T47D (cell line): ENCODE measurements at regions not wholly inside any gene's neighbourhood (a gene's known extent, or its start where the extent isn't known, plus 50 kb on each side); places are given as distances from the start of the nearest gene placed in this dataset.
"Not testable (repeated sequence)": the region's sequence is repeated elsewhere in the genome, so short reads cannot be mapped to it uniquely, and the experiment has no call there.

ENCODE experiments used
- DNase-seq, 2 experiments: peaks; one replicate each; pipeline versions ENCODE4 v3.0.0 to v3.0.0-alpha.2; 2011 to 2012; ENCODE audit warnings: low read depth in 1 of 2, low spot score in 1 of 2
- JUND ChIP-seq: IDR thresholded peaks from 2 replicates; pipeline ENCODE4 v1.6.1; 2012; ENCODE audit warnings: low read depth
- in situ Hi-C: cut with HindIII; loops from 2 replicates; pipeline ENCODE4 v1.10.0; 2016; ENCODE audit warnings: low sequenced_read_pairs, low pct_unique_long_range_greater_than_20kb

- no peak for TF ChIP-seq JUND
- in situ Hi-C loops = no loop called here
- DNase-seq = peak in 1 of 2 experiments; percentile 74
Observed at GRCh38 chr10:42690449-42691360, 52.3 kb upstream of the ZNF33B start.

- no peak for TF ChIP-seq JUND
- no peak for DNase-seq
- in situ Hi-C loops = no loop called here
Observed at GRCh38 chr10:42691361-42692120, 53.2 kb upstream of the ZNF33B start.

GRCh38 chr10:42697926-42698325, 59.6 kb upstream of the ZNF33B start:
- in situ Hi-C loops = no loop called here

DNA sequence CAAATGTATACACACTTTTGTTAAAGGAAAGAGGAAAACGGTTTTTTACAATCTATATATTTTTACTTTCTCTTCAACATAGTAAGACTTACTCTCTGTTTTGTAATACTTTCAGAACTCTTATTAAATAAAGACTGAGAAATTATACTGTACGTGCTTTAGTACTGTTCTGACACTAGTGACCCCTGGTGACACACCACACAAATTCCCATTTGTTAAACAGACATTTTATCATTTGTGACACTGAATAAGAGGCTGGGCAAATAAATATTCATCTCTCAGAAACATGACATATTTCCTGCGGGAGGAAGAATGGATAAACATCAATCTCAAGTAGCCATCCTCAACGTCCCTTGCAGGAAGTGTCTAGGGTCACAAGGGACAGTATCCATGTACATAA, 68.9 kb upstream of the ZNF33B start:
- TF ChIP-seq JUND = no peak
- in situ Hi-C loops = no loop called here
- no peak for DNase-seq

More at GRCh38 chr10:42697926-42698325, 59.6 kb upstream of the ZNF33B start:
- no peak for TF ChIP-seq JUND
- no peak for DNase-seq

- in situ Hi-C loops, DNase-seq: not testable (repeated sequence)
Observed at GRCh38 chr10:42719339-42719738, 63.3 kb upstream of the BMS1 start.

DNA sequence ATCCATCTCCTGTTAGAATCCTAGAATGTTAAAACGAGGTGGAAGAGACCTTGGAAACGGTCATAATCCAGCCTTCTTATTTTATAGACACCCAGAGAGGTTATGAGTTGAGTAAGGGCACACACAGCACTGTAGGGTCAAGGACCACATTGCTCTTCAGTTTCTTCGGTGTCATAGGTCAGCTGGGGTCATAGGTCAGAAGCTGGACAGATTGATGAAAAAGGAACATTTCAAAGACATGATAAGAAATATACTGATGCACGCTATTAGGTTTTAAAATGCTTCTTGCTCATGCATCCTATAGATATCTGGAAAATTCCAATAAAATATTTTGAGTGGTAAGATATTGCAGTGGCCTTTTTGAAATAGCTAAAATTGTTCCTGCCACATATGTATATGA, 60.0 kb upstream of the BMS1 start:
- no peak for TF ChIP-seq JUND
- in situ Hi-C loops = no loop called here
- no peak for DNase-seq

DNA sequence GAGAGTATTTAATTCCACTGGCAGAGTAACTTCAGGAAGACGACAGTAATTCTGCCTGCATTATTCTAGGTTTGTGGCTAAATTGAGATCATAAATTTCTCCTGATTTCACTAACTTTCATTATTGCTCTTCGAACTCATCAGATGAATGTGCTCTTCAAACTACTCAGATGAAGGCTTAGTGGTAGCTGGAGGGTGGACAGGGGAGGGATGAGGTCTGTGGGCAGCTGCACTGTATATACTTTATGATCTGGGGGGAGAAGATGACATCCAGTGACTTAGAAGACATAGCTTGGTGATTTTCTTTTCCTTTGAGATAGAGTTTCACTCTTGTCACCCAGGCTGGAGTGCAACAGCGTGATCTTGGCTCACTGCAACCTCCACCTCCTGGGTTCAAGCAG, 59.0 kb upstream of the BMS1 start:
- DNase-seq = not testable (repeated sequence)

DNA sequence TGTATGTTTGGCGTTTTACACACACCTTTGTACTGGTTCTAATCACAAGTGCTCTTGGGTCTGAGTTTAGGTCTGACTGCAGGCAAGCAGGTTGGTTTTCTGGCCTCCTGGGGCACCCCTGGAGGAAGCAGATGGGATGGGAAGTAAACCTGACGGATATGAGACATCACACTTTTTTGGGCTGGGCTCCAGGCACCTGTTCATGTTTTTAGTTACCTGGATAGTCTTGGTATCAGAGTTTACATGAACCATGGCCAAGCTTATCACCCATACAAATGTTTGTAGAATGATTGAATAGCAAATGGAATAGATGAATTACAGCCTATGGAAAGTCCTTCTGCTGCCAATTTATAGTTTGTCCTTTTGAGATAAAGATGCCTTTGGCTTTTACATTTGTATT, 57.9 kb upstream of the BMS1 start:
- in situ Hi-C loops = not testable (repeated sequence)

More for the DNA sequence above, 59.0 kb upstream of the BMS1 start:
- in situ Hi-C loops = not testable (repeated sequence)

DNA sequence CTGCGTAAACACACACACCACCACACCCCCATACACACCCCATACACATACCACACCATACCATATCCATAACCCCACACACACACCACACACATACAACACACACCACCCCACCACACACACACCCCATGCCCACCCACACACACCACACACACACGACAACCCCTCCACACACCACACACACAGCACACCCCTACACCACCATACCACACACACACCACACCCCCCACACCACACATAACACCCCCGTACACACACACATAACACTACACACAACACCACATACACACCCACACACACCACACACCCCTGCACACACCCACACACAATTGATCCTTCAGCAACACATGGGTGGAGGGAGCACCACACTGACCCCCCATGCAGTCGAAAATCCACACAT, 50.3 kb upstream of the BMS1 start:
- TF ChIP-seq JUND = no peak
- no peak for DNase-seq
- in situ Hi-C loops = no loop called here

More for the DNA sequence above, 57.9 kb upstream of the BMS1 start:
- DNase-seq = not testable (repeated sequence)
